ENCODE measurements at regions not wholly inside any gene's neighbourhood (a gene's known extent, or its start where the extent isn't known, plus 50 kb on each side); places are given as distances from the start of the nearest gene placed in this dataset.

DNA sequence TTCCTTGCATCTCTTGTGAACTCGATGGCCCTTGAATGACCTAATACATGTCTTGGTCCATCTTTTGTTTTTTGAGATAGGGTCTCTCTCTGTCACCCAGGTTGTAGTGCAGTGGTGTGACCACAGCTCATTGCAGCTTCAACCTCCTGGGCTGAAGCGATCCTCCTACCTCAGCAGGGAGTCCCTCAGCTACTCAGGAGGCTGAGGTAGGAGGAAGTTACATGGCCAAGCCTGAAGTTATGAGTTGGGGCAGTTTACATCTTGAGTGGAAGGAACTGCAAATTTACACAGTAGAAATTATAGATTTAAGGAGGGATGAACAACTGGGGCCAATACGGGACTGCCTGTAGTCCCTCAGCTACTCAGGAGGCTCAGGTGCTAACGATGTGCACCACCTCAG lies 97.2 kb upstream of the METTL14 start:
- POLR2A ChIA-PET (ENCODE audit: partially characterized antibody): no interaction called here
- H3K79me1 ChIP-seq (ENCODE audit: low read depth, low read length): no peaks in the 10 kb centered on the region; the same call in 1 of the 2 replicates
- H3K23ac ChIP-seq (ENCODE audit: insufficient read length): no peak overlapping the region
- no peaks in the 10 kb centered on the region for H3K9me3 ChIP-seq (ENCODE audit: insufficient read depth in 2 of 2, low read depth in 1 of 2, low read length in 1 of 2)
- DNase-seq (ENCODE audit: low read depth in 1 of 2, low spot score in 2 of 2): no peak
- peak overlapping the region; percentile 39; the same call in 1 of the 2 replicates for H2BK12ac ChIP-seq (ENCODE audit: low read depth, low read length)
- H4K20me1 ChIP-seq (replicated peaks in 1 of 2; ENCODE audit: control insufficient read depth in 1 of 2, insufficient read depth in 2 of 2, low read length in 2 of 2): no peaks in the 10 kb centered on the region
- H2AFZ ChIP-seq (ENCODE audit: low read length): no peak overlapping the region
- H2BK5ac ChIP-seq (ENCODE audit: low read depth, low read length): no peak overlapping the region
- no peak overlapping the region for H3K27ac ChIP-seq (ENCODE audit: low read depth, low read length)
- H3K14ac ChIP-seq (ENCODE audit: insufficient read length): no peak overlapping the region
- FAIRE-seq: no peak
- H2BK20ac ChIP-seq (ENCODE audit: low read length): no peak overlapping the region
- no peak overlapping the region for H4K8ac ChIP-seq (ENCODE audit: extremely low read depth, insufficient read depth, low read length)
- no peak overlapping the region for H3K4me2 ChIP-seq (ENCODE audit: insufficient read depth in 1 of 2, low read depth in 2 of 2, low read length in 2 of 2)
- peaks cover 3 to 7% (median 4%) of the 10 kb centered on the region in 4 experiments for H3K4me1 ChIP-seq (replicated peaks in 1 of 4; ENCODE audit: control insufficient read depth in 3 of 4, insufficient read depth in 4 of 4, low read length in 3 of 4)
- no peaks in the 10 kb centered on the region for H3K36me3 ChIP-seq (ENCODE audit: control insufficient read depth in 2 of 4, insufficient read depth in 4 of 4, low read length in 3 of 4)
- H4K91ac ChIP-seq (replicated peaks; ENCODE audit: insufficient read length, low read length): no peak overlapping the region
- 93% methylated on average over 4 of the region's 4 CpGs; no CpG with 5 or more reads in 1 of the 2 experiments for WGBS, 2 experiments (ENCODE audit: extremely low coverage in 1 of 2, insufficient coverage in 1 of 2, insufficient read length in 1 of 2, insufficient replicate concordance in 2 of 2, low coverage in 1 of 2, low lambda C conversion rate in 2 of 2, missing lambda C conversion rate in 1 of 2)
- CTCF ChIA-PET (ENCODE audit: partially characterized antibody): no interaction called here
- no peak overlapping the region for H3K4ac ChIP-seq (replicated peaks; ENCODE audit: insufficient read length, low read depth, low read length)
- no peak overlapping the region for H3K9ac ChIP-seq (replicated peaks in 1 of 4; ENCODE audit: extremely low read depth in 1 of 4, low read depth in 3 of 4, low read length in 3 of 4)
- no peaks in the 10 kb centered on the region; a peak in 1 of 4 replicates for H3K79me2 ChIP-seq (ENCODE audit: control insufficient read depth in 1 of 2, insufficient read depth in 2 of 2, low read length in 2 of 2)
- H3K27me3 ChIP-seq (replicated peaks in 1 of 4; ENCODE audit: control insufficient read depth in 3 of 4, extremely low read depth in 1 of 4, insufficient read depth in 3 of 4, low read length in 3 of 4): no peaks in the 10 kb centered on the region
- no peaks in the 10 kb centered on the region; the same call in 1 of the 2 replicates for H3K23me2 ChIP-seq (ENCODE audit: low read depth, low read length)
- H3K4me3 ChIP-seq (ENCODE audit: extremely low read depth in 1 of 4, insufficient read depth in 2 of 4, low read depth in 3 of 4, low read length in 4 of 4): no peak overlapping the region
- no peak overlapping the region for H3K18ac ChIP-seq (ENCODE audit: extremely low read depth, low read length)
- H2BK120ac ChIP-seq (replicated peaks; ENCODE audit: low read depth, low read length): no peak overlapping the region
- H2BK15ac ChIP-seq (ENCODE audit: low read length): 0 out of 2 replicates have a peak overlapping the region, but pooled peaks have one; percentile 14
- H3K56ac ChIP-seq (replicated peaks; ENCODE audit: insufficient read length, low read depth, low read length): no peak overlapping the region
- no peak overlapping the region for H2AK5ac ChIP-seq (ENCODE audit: low read depth, low read length)
- no peak overlapping the region for H4K5ac ChIP-seq (ENCODE audit: insufficient read length, low read depth, low read length)
- no peak for TF ChIP-seq SIX5 (IDR thresholded peaks at IDR 0.05; ENCODE audit: low read depth, low read length)
- TF ChIP-seq SAP30 (IDR thresholded peaks at IDR 0.05; ENCODE audit: insufficient read depth, insufficient replicate concordance, low read length): no peak
- TF ChIP-seq TAF1 (IDR thresholded peaks at IDR 0.05; ENCODE audit: low read depth, low read length): no peak
- TF ChIP-seq KDM4A (IDR thresholded peaks at IDR 0.05; ENCODE audit: low read depth, low read length, severe bottlenecking): no peak
- no peak for TF ChIP-seq TBP (IDR thresholded peaks at IDR 0.05; ENCODE audit: low read depth, low read length)
- no peak for TF ChIP-seq PHF8 (conservative IDR thresholded peaks at IDR 0.05; ENCODE audit: low read depth, low read length)
- TF ChIP-seq CREB1 (IDR thresholded peaks at IDR 0.05): no peak
- no peak for TF ChIP-seq SUZ12 (IDR thresholded peaks at IDR 0.05; ENCODE audit: low read length)
- no peak for TF ChIP-seq SIRT6 (IDR thresholded peaks at IDR 0.05; ENCODE audit: low read length)
- no peak for TF ChIP-seq NANOG (IDR thresholded peaks at IDR 0.05; ENCODE audit: insufficient read depth, low read depth, low read length, poor library complexity, severe bottlenecking)
- no peak for TF ChIP-seq ZNF274 (IDR thresholded peaks at IDR 0.05; ENCODE audit: borderline replicate concordance, extremely low read depth, low read length)
- no peak for TF ChIP-seq EP300 (IDR thresholded peaks at IDR 0.05; ENCODE audit: borderline replicate concordance in 1 of 2, low read depth in 2 of 2, low read length in 2 of 2)
- TF ChIP-seq SRF (IDR thresholded peaks at IDR 0.05; ENCODE audit: low read depth, low read length): no peak
- no peak for TF ChIP-seq JUND (IDR thresholded peaks at IDR 0.05; ENCODE audit: low read length)
- TF ChIP-seq JUN (IDR thresholded peaks at IDR 0.05; ENCODE audit: low read depth, low read length): no peak
- TF ChIP-seq ASH2L (IDR thresholded peaks at IDR 0.05; ENCODE audit: low read length): no peak
